HL-60/S4 treated with retinoic acid at 250 ng/mL for 4 days and 3 days (cell line): ENCODE measurements at regions not wholly inside any gene's neighbourhood (a gene's known extent, or its start where the extent isn't known, plus 50 kb on each side); places are given as distances from the start of the nearest gene placed in this dataset.

Experiments used
- in situ Hi-C: fragments of 300-500 bp; cut with MboI; formaldehyde crosslinking; loops from 2 replicates; pipeline ENCODE4 v1.7.0; 2022; ENCODE audit warnings: low sequenced_read_pairs

DNA sequence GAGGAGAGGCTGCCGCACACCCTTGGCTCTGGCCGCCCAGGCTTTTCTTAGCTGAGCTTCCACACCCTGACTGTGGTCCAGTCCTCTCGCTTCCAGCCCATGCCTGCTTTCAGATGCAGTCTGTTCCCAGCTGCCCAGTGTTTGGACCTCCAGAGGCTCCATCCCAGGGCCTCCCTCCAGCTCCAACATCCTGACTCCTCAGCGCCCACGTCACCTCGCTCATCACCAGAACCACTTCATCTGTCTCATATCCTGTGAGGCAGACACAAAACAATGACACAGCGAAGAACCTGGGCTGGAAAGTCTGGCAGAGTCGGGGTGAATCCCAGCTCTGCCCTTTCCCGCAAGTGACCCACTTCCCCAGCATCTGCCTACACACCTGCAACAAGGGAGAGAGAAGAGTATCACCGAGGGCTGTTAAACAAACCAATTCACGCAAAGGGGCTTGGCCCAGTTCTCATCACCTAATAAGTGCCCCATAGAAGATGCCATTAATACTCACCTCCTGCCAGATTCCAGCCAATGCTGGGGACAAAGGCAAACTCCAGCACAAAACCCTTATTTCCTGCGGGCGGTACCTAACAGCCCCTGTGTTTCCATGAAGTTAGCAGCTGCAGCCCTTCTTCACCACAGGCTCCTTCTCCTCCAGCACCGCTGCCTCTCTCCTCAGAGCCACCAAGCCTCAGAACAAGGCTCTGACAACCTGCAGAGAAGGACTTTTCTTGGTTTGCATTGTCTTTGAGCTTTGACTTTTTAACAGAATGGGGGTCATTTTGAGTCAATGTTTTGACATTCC lies 133.4 kb upstream of the CDH4 start:
- in situ Hi-C loops, result loop anchor here (25.0 kb wide), 1 partner anchor 906 kb away; no protein-coding TSS in a partner anchor

- in situ Hi-C loops, result loop anchor here (25.0 kb wide), 1 partner anchor 907 kb away; no protein-coding TSS in a partner anchor
Measured at GRCh38 chr20:61119273-61119672, 132.8 kb upstream of the CDH4 start.

GRCh38 chr20:61119794-61120410 lies 132.2 kb upstream of the CDH4 start:
- in situ Hi-C loops, result loop anchor here (25.0 kb wide), 1 partner anchor 908 kb away; no protein-coding TSS in a partner anchor

GRCh38 chr20:61120595-61121515 lies 131.2 kb upstream of the CDH4 start:
- in situ Hi-C loops, result loop anchor here (25.0 kb wide), 1 partner anchor 909 kb away; no protein-coding TSS in a partner anchor

DNA sequence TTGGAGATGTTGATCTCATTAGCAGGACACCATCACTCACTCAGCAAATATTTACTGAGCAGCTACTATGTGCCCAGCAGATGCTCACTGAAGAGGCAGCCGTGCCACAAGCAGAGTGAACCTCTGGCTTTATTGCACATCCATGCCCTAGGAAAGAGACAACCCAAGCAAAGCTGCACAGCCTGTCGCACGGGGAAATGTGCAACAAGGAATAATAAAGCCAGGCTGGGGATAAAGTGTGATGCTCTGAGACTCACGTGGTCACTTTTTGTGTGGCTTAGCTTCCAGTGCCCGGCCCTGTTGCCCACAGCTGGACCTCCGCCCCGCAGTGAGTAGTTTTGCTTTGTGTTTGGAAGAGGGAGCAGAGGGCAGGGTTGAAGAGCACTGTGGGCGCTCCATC lies 130.4 kb upstream of the CDH4 start:
- in situ Hi-C loops, result loop anchor here (25.0 kb wide), 1 partner anchor 909 kb away; no protein-coding TSS in a partner anchor

- in situ Hi-C loops, result loop anchor here (25.0 kb wide), 1 partner anchor 911 kb away; no protein-coding TSS in a partner anchor
Measured at GRCh38 chr20:61123286-61123685, 128.8 kb upstream of the CDH4 start.

DNA sequence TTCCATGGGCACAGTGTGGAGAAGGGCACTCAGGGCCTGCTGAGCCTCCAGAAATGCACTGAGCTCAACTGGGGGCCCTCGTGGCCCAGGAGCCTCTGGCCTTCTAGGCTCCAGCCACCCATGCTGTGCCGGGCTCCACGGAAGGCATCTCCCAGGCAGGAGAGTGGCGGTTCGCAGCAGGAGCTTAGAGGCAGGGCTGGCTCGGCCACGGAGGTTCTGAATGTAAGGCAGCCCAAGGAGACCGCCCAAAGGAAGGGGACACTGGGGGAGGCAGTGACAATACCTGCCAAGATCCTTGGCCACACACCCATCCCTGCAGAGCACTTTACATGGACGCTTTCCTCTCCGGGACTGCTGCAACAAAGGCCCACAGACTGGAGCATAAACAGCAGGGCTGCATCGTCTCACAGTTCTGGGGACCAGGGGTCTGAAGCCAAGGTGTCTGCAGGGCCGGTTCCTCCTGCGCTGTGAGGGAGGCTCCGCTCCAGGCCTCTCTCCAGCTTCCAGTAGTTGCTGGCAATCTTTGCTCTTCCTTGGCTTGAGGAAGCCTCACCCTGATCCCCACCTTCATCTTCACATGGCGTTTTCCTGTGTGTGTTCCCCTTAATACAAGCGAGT lies 128.2 kb upstream of the CDH4 start:
- in situ Hi-C loops, result loop anchor here (25.0 kb wide), 1 partner anchor 912 kb away; no protein-coding TSS in a partner anchor

DNA sequence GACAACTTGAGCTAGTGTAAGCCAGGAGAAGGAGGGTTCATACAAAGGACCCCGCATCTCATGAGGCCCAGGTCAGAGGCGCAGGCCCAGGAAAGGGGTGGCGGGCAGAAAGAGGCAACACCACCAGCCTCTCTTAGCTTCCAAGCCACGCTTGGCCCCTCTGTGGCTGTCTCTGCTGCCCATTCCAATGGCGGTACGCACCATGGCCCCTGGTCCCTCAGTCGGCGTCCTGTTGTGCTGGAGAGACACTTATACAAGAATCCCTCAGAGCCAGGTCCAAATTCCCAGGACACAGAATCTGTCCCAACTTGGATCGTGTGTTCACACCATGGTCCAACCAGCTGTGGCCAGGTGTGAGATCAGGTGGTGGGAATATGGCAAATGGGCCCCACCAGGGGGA lies 127.0 kb upstream of the CDH4 start:
- in situ Hi-C loops, result no loop called here

- in situ Hi-C loops, result no loop called here
Measured at GRCh38 chr20:61125546-61126180, 126.4 kb upstream of the CDH4 start.

DNA sequence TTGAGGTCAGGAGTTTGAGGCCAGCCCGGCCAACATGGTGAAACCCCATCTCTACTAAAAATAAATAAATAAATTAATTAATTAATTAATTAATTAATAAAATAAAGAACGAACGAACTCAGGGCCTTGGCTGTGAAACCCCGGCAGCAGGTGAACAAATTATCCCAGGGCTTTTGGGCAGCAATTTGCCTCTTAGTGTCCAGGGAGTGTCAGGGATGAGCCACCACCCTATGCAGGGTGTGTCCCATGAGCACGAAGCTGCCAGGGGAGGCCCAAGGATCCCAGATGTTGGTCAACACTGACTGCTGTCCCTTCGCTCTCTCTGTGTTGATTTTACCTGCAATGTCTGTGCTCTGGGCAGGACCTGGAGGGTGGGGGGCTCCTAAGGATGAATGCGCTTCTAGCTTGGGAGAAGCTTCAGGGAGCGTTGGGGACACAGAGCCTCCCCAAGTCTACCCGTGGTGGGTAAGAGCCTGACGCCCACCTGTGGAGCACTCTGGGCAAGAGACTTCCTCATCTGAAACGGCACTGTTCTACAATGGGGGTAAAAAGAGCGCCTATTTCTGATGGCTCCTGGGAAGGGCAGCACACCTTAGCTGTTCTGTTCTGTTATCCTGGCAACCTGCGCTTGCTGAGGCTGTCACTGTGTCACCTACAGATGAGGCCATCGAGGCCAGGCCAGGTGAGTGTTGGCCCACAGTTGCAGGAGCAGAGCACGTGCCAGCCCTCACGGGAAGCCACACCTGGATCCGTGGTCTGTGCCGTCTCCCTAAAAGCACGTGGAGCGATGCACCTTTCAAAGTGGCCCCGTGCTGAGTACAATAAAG lies 125.5 kb upstream of the CDH4 start:
- in situ Hi-C loops, result no loop called here

DNA sequence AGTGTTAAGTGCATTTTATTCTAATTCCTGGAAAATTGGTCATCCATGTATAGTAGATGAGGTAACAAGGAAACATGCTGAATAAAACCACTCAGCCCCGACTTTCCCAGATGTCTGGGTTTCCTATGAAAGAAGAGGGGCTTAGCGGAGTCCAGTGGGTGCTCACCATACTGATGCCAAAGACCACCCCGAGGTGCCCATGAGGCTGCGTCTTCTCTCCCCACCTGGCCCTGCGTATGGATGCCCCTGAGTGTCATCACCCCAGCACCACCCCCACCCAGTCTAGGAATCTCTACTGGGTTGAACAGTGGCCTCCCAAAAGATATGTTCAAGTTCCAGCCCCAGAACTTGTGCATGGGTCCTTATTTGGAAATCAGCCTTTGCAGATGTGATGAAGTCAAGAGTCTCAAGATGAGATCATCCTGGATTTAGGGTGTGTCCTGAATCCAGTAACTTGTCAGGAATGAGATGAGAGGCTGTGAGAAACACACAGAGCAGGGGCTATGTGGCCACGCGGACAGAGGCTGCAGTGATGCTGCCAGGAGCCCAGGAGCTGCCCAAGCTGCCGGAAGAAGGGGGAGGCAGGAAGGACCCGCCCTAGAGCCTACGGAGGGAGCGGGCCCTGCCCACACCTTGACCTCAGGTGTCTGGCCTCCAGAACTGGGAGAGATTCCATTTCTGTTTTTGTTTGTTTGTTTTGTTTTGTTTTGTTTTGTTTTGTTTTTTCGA lies 124.6 kb upstream of the CDH4 start:
- in situ Hi-C loops, result no loop called here

GRCh38 chr20:61128701-61129269 lies 123.3 kb upstream of the CDH4 start:
- in situ Hi-C loops, result no loop called here

GRCh38 chr20:61129311-61129710 lies 122.8 kb upstream of the CDH4 start:
- in situ Hi-C loops, result no loop called here

- in situ Hi-C loops, result no loop called here
Measured at GRCh38 chr20:61130156-61130555, 121.9 kb upstream of the CDH4 start.

GRCh38 chr20:61131944-61132343 lies 120.1 kb upstream of the CDH4 start:
- in situ Hi-C loops, result no loop called here

DNA sequence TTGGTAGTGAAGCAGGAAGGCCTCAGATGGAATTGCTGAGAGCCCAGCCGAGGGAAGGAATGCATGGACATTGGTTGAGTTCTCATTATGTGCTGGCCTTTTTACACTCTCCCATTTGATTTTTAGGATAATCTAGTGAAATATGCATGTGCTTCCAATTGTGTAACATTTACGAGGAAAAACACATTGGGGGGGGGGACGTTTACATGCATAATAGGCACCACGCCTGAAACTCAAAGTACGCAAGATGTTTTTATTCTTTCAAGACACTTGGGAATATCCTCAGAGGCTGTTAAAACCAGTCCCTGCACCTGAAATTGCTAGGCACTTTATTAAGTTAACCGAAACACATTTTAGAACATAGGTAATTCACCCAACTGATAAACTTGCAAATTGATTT lies 118.5 kb upstream of the CDH4 start:
- in situ Hi-C loops, result no loop called here

DNA sequence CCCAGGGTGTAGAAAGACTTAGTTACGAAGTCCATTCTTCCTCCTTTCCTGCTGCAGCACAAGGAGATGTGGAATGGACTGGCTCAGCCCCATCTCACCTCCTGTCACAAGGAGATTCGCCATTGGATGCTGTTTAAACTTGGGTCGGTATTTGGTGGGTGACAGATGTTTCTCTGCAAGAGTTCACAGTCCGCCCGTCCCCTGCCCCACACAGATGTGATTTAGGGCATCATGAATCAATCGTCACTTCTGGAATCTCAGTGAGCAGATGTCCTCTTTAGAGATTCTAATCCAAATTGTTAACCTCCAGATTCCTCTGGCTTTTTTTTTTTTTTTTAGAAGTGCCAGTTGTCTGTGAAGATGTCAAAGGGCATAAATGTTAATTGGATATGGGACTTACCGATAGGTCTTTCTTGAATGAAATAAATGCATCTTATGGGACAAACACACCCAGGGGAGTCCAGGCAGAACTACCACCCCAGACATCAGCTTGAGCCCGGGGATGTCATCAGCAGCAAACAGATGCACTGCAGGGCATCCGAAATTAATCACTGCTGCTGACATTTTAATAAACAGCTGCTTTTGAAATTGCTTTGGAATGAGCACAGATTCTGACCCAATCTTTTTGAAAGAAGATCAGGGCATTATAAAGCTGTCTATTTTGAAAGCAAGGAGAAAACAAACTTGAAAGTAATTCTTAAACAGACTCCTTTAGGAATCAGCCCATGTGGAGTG lies 117.6 kb upstream of the CDH4 start:
- in situ Hi-C loops, result no loop called here

- in situ Hi-C loops, result no loop called here
Measured at GRCh38 chr20:61135266-61135665, 116.8 kb upstream of the CDH4 start.
